ENCODE measurements at regions not wholly inside any gene's neighbourhood (a gene's known extent, or its start where the extent isn't known, plus 50 kb on each side); places are given as distances from the start of the nearest gene placed in this dataset.
"Not testable (repeated sequence)": the region's sequence is repeated elsewhere in the genome, so short reads cannot be mapped to it uniquely, and the experiment has no call there.

DNA sequence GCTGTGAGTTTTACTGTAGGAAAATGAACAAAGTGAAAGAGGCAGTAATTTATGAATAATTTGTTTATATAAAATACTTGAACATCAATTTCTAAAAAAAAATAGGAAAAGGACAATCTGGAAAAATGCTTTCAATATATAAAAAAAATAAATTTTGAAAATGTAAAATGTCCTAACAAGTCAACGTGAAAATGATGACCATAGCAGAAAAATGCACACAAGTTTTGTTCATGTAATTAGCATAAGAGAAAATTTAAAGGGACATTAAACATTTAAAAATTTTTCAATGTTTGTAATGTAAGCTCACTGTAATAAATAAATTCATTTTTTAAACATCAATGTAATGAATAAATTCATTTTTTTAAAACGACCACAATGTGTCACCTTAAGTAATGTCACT is 214.8 kb upstream of the ATXN7L3B start:
- in situ Hi-C loops (cut with HindIII; ENCODE audit: low sequenced_read_pairs) = no loop called here

DNA sequence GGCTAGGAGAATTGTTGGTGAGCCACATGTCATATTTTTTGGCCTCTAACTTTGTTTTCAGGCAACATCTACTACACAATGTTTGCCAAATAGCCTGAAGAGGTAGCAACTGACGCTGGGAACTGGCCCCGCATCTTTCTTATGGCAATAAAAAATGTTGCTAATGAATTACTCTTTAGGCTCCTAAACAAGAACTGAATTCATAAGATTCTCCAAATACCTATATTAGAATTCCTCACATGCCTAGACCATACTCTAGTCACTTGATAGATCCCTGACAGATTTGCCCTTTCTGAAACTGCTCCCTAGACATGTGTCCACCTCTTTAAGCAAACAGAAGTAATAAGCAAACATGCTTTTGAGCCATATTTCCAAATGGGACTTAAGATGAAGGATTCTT is 209.0 kb upstream of the ATXN7L3B start:
- in situ Hi-C loops (cut with HindIII; ENCODE audit: low sequenced_read_pairs) = no loop called here

DNA sequence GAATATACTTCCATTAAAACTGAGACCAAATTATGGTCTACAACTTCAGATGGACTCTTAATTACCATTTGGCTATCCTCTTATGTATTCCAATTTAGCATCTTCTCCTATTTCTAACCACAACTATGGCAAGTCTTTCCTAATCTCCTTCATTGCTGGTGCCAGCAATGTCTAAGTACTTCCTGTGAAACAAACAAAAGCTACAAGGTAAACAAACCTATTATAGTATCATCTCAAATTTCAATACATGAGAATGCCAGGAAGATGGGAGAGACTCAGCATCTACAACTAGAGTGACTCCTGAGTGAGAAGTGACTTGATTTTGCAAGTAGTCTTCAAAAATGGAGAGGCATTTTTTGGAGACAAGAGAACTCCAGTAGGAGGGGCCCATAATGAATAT is 202.9 kb upstream of the ATXN7L3B start:
- in situ Hi-C loops (cut with HindIII; ENCODE audit: low sequenced_read_pairs) = no loop called here

DNA sequence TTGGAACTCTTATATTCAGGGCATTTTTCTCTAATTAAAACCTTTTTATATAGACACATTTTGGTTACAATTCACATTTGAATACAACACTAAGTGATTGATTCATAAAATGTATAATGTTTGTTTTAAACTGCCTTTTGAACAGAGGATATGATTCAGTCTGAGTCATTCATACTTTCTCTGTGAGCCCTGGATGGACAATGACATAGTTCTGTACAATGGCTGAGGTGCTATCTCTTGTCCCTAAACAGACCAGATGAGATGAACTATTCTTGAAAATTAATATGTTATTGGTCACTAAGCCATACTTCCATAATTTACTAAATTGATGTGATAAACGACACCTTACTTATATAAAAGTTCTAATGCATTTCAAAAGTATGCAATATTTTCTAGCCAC is 199.7 kb upstream of the ATXN7L3B start:
- in situ Hi-C loops (cut with HindIII; ENCODE audit: low sequenced_read_pairs) = no loop called here

DNA sequence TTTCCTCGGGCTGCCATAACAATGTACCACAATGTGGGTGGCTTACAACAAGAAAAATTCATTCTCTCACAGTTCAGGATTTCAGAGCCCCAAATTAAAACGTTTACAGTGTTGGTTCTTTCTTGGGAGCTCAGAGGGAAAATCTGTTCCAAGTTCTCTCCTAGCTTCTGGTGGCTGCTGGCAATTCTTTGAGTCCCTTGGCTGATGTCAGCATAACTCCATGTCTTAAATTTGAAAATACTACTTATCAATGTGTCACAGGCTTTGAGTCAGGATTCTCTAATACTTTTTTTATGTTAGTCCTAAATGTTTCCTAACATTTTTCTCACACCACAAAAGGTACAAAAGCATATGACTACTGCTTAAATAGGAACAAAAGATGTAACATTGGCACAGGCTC is 198.4 kb upstream of the ATXN7L3B start:
- in situ Hi-C loops (cut with HindIII; ENCODE audit: low sequenced_read_pairs) = no loop called here

DNA sequence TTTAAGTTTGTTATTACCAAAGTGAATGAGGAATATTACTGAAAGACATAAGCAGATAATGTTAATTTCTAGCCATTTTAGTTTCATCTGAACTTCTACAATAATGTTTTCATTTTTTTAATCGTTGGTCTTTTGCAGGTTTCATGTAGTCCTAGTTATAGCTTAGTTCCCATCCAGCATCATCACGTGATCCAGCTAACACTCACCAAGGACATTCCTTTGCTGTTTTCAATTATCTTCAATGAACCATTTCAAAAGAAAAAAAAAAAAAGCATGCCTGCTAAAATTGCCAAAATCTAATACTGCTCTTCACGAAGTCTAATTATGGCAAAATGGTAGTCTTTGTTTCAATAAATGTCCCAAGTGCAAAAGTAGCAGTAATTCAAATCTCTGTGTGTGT is 187.7 kb upstream of the ATXN7L3B start:
- in situ Hi-C loops (cut with HindIII; ENCODE audit: low sequenced_read_pairs) = no loop called here

DNA sequence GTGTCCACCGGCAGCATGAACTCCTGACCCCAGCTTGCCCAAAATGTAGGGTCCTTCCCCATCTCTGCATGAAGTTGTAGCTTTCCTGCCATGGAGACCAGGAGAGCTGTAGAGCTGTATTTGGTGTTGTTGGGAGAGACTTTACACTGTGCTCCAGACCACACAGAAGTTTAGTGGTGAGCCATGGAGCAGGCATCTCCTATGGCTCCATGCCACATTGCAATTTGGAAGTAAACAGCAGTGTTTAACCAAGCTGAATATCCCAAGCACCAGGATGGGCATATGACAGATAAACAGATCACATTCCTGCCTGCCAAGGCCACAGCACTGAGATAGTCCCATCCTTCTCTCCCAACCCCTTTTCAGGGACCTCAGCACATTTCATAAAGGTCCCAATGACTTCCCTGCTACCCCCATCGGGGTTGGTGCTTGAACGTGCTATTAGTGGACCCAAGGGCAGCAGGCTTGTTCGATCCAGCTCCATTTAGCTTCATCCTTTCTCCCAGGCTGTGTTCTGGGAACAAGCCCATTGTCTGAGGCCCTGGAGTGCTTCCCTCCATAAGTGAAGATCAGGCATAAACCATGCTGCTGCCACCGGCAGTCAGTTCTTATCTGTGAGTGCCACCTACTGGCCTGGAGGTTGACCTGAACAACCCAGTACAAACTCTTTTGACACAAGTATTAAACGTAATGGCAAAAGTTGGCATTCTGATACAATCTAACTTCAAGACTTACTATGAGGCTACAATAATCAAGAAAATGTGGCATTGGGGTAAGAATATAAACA is 172.3 kb upstream of the ATXN7L3B start:
- in situ Hi-C loops (cut with HindIII; ENCODE audit: low sequenced_read_pairs) = no loop called here

DNA sequence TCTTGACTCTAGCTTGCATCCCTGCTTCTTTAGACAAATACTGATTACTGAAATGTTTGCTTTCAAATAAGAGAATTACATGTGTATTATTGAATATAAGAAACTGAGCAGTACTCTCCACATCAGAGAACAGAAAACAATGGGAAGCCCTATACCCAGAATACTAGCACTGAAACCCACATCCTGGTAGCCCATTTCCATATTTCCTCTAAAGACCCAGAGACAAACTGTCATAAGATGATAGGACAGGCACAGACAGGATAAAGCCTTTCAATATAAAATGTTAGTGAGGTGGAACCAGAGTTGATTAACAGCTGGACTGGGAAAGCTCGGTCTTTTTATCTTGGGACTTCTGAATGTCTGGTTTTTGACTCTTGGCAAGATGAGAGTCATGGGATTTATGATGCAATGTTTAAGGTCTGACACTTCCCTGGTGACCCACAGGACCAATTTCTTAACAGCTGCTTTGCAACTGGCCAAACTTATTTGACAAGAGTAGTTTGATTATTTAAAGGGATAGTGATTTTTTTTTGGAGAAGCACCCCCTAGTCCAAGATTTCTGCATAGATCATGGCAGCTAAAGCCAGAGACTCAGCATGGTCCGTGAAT is 166.9 kb upstream of the ATXN7L3B start:
- in situ Hi-C loops (cut with HindIII; ENCODE audit: low sequenced_read_pairs) = no loop called here

DNA sequence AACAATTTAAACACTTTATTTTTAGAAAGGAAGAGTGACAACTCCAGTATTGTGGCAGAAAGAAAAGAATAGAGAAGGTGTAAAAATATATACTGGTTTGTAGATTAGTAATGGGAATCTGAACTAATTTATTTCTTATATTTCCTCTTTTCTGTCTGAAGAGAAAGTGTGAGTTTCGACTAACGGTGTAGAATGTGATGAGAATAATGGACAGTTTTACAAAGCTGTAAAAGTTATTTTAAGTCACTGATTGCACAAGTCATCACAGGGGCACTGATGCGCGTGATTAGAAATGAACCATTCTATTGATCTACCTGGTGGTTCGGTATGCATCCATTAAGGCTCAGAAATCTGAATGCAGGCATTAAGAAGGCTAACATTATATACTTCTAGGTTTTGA is 158.5 kb upstream of the ATXN7L3B start:
- in situ Hi-C loops (cut with HindIII; ENCODE audit: low sequenced_read_pairs) = no loop called here

DNA sequence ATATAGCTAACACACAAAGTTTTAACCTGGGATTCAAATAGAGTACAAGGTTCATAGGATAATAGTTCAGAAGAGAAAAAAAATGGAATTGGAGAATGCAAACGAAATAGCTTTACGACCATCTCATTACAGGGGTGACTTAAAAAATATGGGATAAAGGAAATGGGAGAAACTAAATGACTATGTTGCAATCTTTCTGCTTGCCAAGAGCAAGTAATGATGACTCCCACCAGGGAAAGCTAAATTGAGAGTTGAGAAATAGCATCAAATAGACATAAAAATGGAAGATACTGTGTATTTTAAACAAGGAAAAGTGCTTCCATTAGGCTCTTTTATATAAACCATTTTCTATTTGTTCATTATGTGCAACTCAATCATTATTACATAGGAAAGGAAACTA is 155.7 kb upstream of the ATXN7L3B start:
- in situ Hi-C loops (cut with HindIII; ENCODE audit: low sequenced_read_pairs) = no loop called here

DNA sequence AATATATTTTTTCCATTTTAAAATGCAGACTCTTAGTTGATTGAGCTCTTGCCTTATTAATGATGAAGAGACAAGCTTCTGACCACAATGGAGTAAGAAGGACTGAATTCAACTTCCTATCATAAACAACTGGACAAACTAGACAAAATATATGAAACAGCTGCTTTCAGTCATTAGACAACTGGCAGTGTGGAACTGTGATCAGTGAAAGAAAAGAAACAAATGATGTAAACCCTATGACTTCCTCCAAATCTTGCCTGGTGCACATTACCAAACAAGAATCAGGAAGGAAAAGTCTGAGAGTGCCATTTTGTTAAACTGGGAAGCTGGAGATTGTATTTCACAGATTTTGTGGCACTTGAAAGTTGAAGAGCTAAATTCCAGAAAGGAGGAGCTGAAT is 154.7 kb upstream of the ATXN7L3B start:
- in situ Hi-C loops (cut with HindIII; ENCODE audit: low sequenced_read_pairs) = no loop called here

DNA sequence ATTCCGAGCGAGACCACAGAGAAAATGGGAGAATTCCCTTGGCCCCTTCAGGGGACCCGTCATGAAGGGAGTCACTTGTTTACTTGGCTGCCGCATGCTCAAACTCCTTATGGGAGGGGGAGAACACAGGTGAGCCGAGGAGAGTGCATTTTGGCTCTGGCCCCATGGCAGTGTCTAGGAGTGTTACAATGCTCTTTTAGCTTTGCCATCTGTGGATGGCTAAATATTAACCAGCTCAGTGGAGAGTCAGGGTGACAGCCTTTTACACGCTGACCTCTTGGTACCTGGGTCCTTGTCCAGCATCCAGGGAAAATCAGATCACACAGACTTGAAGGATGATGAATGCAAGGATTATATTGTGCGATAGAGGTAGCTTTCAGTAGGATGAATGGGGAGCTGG is 146.4 kb upstream of the ATXN7L3B start:
- in situ Hi-C loops (cut with HindIII; ENCODE audit: low sequenced_read_pairs) = no loop called here

DNA sequence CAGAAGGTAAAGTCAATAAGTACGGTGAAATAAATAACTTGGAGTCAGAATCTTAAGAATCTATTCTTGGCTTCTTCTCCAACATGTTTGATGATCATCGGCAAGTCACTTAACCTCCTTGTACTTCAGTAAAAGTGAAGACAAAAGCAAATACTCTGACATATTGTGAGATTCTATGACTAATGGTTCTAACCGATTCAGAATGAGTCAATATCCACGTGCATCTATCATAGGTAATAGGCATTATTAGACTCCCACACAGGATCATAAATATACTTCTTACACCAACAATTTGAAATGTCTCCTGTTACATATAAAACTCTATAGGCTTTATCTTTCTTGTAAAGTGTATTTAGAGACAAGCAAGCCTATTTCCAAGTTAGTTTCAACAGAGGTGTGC is 144.4 kb upstream of the ATXN7L3B start:
- in situ Hi-C loops (cut with HindIII; ENCODE audit: low sequenced_read_pairs) = no loop called here

DNA sequence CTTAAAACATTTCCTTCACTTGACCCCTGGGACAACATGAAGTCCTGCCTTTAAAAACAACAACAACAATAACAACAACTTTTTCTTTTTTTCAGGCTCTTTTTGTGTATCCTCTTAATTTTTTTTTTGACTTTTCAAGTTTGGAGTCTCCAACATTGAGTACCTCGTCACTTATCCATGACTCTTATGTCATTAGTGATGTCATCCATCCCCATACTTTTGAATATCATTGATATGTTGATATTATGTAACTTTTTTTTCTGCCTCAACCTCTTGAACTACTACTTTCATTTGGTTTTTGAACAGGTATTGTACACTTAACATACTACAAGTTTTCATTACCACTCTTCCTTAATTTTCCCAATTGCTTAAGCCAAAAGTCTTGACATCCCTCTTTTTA is 143.0 kb upstream of the ATXN7L3B start:
- in situ Hi-C loops (cut with HindIII; ENCODE audit: low sequenced_read_pairs) = no loop called here

DNA sequence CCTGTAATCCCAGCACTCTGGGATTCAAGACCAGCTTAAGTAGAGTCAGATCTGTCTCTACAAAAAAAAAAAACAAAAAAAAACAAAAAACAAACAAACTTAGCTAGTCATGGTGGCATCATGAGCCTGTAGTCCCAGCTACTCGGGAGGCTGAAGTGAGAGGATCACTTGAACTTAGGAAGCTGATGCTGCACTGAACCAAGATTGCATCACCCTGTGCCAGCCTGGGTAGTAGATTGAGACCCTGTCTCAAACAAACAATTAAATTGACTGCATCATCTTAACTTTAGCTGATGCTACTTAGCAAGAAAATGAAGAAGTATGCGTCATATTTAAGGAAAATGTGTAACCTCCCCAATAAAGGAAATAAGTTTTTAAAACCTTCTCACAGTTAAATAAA is 136.6 kb upstream of the ATXN7L3B start:
- in situ Hi-C loops (cut with HindIII; ENCODE audit: low sequenced_read_pairs) = no loop called here

DNA sequence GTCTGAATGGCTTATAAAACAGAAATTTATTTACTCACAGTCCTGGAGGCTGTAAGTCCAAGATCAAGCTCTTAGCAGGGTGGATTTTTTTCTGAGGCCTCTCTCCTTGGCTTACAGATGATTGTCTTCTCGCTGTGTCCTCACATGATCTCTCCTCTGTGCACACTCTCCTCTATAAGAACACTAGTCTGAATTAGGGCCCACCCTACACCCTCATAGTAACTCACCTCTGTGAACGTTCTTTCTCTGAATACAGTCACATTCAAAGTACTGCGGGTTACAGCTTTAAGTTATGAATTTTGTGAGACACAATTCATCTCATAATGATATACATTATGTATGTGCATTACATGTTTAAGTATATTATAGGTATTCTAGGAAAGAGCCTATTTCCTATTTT is 135.7 kb upstream of the ATXN7L3B start:
- in situ Hi-C loops (cut with HindIII; ENCODE audit: low sequenced_read_pairs) = no loop called here

DNA sequence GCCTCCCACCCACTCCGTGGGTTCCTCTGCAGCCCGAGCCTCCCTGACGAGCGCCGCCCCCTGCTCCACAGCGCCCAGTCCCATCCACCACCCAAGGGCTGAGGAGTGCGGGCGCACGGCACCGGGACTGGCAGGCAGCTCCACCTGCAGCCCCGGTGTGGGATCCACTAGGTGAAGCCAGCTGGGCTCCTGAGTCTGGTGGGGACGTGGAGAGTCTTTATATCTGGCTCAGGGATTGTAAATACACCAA is 134.5 kb upstream of the ATXN7L3B start:
- in situ Hi-C loops (cut with HindIII; ENCODE audit: low sequenced_read_pairs) = not testable (repeated sequence)

DNA sequence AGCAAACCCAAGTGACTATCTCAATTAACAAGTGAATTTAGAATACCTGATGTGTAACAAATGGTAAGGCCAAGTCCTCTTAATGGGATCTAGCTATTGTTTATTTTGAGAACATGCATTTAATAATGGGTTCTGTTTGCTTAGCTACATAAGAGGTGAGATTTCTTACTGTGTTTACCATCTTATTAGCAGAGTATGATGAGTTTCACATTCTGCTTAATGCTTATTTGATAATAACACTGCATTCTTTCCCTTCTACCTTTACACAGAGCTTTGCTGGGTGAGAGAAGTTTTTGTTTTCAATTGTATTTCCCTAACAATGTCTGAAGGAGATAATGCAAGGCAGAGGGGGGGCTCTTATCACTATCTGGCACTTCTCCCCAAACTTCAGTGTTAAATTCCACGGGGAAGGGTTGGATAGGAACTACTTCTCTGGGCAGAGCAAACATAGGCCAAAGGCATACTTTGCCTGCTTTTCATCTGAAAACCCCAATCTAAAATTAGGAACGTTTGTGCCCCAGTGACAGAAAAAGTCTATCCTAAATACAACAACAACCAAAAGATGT is 129.0 kb upstream of the ATXN7L3B start:
- in situ Hi-C loops (cut with HindIII; ENCODE audit: low sequenced_read_pairs) = no loop called here

DNA sequence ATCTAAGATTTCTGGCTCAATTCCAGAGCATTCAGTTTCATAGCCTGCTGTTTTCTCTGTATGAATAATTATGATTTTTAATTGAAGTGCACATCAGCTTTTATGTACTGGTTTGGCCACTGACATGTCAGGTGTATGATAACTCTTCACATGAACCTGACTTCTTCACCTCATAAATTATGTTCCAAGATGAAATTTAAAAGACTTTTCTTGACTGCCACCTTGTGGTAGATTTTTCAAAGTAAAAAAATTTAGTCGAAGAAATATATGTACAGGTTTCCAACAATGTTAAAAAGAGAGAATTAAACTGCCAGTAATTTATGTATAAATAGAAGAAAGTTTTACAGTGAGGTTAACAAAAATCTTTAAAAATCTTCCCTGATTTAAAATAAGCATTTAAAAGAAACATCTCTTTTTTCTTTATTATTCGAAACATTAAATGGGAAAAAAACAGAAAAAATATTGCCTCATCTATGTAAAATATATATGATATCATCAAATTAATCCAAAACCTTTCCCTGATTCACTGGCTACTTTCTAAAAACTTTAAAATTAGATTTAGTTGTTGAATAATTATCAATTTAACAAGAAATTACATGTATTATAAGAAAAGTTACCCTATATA is 124.9 kb upstream of the ATXN7L3B start:
- in situ Hi-C loops (cut with HindIII; ENCODE audit: low sequenced_read_pairs) = no loop called here

DNA sequence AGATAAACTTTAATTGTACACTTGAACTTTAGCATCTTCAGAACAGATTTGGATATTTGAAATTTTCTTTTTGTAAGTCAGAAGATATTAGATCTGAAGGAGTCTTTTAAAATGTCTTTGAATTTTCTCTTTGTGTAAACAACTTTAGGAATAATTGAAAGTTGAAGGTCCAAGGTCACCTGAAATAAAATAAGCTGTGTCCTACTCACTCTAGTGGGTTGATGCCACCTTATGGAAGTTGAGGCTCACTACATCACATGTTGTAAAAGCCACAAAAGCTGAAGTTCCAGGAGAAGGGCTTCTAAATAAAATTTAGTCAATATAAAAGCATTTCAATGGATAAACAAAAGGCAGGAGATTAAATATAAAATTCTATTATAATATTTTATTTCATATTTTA is 122.0 kb upstream of the ATXN7L3B start:
- in situ Hi-C loops (cut with HindIII; ENCODE audit: low sequenced_read_pairs) = no loop called here

DNA sequence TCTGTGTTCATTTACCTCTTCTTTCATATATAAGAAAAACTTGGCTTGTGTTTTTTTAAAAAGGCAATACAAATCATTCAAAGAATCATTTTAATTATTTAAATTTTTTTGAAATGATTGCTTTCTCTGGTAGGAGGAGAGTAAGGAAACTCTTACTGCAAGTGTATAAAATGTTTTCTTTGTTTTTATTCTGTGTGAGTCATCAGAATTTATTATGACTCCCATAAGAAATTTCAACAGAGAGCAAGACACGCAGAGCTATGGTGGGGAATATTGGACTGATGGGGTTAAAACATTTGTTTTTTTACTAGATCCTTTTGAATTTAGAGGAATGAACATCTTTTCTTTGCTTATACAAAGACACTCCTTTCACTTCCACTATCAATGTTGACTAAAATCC is 119.1 kb upstream of the ATXN7L3B start:
- in situ Hi-C loops (cut with HindIII; ENCODE audit: low sequenced_read_pairs) = no loop called here

DNA sequence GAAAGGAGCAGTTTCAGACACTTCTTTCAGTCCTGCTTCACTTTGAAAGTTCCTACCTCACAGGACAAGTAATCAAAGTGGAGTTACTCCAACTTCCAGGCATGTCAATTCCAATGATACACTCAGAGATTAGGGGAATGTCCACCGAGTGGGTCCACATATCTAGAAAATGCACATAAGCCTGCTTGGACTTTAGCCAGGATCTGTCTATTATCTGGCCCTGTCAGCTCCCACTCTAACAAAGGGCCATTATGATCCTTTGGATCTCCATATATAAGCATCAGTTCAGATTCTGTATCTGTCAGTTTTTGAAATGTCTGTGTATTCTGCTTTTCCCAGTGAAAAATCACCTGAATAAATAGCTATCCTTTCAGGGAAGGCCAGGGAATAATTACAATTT is 112.9 kb upstream of the ATXN7L3B start:
- in situ Hi-C loops (cut with HindIII; ENCODE audit: low sequenced_read_pairs) = no loop called here

Data from DLD1 (cell line).